ENCODE measurements at regions not wholly inside any gene's neighbourhood (a gene's known extent, or its start where the extent isn't known, plus 50 kb on each side); places are given as distances from the start of the nearest gene placed in this dataset.

DNA sequence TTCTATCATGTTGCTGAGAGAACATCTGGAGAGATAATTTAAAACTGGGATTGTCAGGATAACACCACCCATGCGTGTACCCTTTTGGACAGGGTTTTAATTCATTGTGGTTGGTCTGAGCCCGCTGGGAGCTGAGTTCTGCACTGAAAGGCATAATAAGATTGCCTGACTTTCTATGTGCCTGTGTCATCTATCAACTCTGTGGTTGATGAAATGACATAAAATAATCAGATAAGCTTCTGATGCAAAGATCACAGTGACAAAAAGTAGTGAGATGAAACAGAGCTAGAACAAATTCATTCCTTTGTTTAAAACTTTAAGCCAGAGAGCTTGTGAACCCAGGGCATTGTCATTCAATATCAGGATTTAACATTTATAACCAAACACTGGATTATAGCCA lies 98.7 kb downstream of the BBS10 start:
- TF ChIP-seq, protein P1, sequence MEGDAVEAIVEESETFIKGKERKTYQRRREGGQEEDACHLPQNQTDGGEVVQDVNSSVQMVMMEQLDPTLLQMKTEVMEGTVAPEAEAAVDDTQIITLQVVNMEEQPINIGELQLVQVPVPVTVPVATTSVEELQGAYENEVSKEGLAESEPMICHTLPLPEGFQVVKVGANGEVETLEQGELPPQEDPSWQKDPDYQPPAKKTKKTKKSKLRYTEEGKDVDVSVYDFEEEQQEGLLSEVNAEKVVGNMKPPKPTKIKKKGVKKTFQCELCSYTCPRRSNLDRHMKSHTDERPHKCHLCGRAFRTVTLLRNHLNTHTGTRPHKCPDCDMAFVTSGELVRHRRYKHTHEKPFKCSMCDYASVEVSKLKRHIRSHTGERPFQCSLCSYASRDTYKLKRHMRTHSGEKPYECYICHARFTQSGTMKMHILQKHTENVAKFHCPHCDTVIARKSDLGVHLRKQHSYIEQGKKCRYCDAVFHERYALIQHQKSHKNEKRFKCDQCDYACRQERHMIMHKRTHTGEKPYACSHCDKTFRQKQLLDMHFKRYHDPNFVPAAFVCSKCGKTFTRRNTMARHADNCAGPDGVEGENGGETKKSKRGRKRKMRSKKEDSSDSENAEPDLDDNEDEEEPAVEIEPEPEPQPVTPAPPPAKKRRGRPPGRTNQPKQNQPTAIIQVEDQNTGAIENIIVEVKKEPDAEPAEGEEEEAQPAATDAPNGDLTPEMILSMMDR (IDR thresholded peaks at IDR 0.05; ENCODE audit: extremely low read depth, insufficient read depth, missing control alignments), result no peak
- in situ Hi-C loops (cut with MboI; ENCODE audit: low pct_unique_long_range_greater_than_20kb, low sequenced_read_pairs, unreplicated experiment), result no loop called here

DNA sequence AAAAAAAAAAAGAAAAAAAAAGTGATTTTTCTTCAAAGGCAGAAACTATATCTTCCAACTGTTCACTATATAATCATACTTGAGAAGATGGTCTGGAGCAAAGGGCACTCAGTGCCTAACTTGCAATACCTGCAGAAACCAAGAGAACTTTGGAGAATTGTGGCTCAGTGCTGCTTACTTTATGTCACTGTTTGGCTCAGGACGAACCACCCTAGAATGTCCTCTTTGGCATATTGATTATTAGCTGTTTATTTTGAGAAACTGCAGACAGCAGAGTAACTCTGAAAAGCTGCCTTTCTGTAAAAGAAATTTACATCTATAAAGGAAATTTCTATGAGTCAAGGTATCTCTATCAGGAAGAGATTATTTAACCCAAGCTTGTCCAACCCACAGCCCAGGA lies 100.2 kb downstream of the BBS10 start:
- no peak for DNase-seq (ENCODE audit: low spot score)
- in situ Hi-C loops (cut with MboI; ENCODE audit: low pct_unique_long_range_greater_than_20kb, low sequenced_read_pairs, unreplicated experiment), result no loop called here
- TF ChIP-seq, protein P1 (IDR thresholded peaks at IDR 0.05; ENCODE audit: extremely low read depth, insufficient read depth, missing control alignments), result no peak

More for the DNA sequence above, 98.7 kb downstream of the BBS10 start:
- no peak for DNase-seq (ENCODE audit: low spot score)

DNA sequence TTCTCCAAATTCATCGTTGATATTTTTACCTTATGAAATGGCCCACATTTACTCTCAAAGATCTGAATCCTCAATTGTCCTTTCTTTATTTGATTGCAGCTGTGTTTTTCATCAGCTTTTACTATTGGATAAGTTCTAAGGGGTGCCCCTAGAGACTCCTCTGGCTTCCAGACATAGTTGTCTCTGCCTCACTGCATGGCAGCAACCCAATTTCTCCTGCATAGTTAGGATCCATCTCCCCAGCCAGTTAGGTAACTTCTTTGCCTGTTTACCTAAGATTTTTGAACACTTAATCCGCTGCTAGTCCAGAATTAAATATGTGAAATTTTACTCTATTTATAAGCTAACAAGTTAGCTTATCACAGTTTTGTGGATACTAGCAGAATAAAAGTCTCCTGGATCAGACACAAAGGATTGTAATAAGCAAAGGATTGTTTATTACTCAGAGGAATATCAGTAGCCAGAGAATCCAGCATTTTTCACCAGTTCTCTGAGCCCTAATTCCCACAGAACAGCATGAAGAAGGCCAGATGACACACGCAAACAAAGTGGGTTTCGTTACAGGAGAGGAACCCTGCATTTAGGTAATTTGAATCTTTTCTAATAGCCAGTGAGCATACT lies 101.1 kb downstream of the BBS10 start:
- TF ChIP-seq, protein P1 (IDR thresholded peaks at IDR 0.05; ENCODE audit: extremely low read depth, insufficient read depth, missing control alignments), result no peak
- in situ Hi-C loops (cut with MboI; ENCODE audit: low pct_unique_long_range_greater_than_20kb, low sequenced_read_pairs, unreplicated experiment), result no loop called here
- no peak for DNase-seq (ENCODE audit: low spot score)

DNA sequence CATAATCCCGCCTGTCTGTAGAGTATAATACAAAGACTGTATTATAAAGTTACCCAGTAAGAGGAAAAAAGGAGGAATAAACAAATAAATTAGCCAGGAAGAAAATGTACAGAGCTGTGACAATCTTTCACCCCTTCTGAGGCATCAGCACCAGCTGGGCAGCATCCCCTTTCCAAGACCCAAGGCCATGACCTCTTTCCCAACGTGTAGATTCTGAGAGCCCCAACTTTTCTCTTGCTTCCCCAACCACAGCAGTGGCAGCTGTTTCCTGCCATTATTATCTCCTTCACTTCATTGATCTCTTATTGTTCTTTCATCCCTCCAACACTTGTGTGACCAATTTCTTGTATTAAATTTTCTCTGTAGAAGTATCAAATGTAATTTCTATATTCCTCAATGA lies 101.6 kb downstream of the BBS10 start:
- in situ Hi-C loops (cut with MboI; ENCODE audit: low pct_unique_long_range_greater_than_20kb, low sequenced_read_pairs, unreplicated experiment), result no loop called here
- no peak for DNase-seq (ENCODE audit: low spot score)
- TF ChIP-seq, protein P1 (IDR thresholded peaks at IDR 0.05; ENCODE audit: extremely low read depth, insufficient read depth, missing control alignments), result no peak

DNA sequence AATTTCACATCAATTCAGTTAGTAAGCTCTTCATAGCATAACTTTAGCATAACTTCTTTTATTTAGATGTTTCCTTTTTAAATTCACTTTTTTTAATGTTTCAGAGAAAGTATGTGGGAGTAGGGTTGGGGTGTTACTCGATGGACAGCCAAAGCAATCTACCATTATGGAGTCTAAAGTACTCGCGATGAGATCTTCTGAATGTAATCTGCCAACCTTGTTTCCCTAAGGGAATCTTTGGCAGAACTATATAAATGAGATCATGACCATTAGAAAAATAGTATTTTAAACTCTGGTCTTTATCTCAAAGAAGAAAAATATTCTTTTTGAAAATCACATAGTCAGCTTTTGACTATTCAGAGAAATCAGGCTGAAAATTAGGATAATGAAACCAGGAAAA lies 103.9 kb downstream of the BBS10 start:
- no peak for DNase-seq (ENCODE audit: low spot score)
- in situ Hi-C loops (cut with MboI; ENCODE audit: low pct_unique_long_range_greater_than_20kb, low sequenced_read_pairs, unreplicated experiment), result no loop called here
- TF ChIP-seq, protein P1 (IDR thresholded peaks at IDR 0.05; ENCODE audit: extremely low read depth, insufficient read depth, missing control alignments), result no peak

DNA sequence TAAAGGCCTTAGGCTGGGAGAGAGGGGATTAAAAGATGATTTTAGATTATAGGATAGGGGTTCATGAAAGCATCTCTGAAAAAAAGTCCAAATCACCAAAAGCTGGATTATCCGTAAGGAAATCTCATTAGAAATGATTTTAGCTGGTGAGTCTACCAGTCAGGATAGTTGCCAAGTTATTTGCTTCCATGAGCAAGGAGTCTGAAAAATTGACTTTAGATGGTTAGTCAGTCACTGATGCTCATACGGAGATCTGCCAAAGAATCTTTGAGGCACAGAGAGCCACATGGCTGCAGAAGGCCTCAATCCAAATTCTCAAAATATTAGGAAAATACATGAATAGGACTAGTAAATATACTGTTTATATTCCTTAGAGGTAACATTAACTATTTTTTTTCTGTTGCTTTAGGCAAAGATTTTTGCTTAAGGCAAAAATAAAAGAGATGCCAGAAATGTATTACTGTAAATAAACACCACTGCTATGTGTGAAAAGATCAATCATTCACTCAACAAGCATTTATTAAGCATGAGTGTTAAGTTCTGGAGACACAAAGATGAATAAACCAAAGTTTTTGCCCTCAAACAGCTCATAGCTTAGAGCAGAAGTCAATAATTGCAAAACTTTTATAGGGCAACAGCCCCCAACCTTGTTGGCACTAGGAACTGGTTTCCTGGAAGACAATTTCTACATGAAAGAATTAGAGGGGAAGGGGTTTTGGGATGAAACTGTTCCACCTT lies 105.2 kb downstream of the BBS10 start:
- no peak for DNase-seq (ENCODE audit: low spot score)
- in situ Hi-C loops (cut with MboI; ENCODE audit: low pct_unique_long_range_greater_than_20kb, low sequenced_read_pairs, unreplicated experiment), result no loop called here
- TF ChIP-seq, protein P1 (IDR thresholded peaks at IDR 0.05; ENCODE audit: extremely low read depth, insufficient read depth, missing control alignments), result no peak
